ENCODE measurements at regions not wholly inside any gene's neighbourhood (a gene's known extent, or its start where the extent isn't known, plus 50 kb on each side); places are given as distances from the start of the nearest gene placed in this dataset.

DNA sequence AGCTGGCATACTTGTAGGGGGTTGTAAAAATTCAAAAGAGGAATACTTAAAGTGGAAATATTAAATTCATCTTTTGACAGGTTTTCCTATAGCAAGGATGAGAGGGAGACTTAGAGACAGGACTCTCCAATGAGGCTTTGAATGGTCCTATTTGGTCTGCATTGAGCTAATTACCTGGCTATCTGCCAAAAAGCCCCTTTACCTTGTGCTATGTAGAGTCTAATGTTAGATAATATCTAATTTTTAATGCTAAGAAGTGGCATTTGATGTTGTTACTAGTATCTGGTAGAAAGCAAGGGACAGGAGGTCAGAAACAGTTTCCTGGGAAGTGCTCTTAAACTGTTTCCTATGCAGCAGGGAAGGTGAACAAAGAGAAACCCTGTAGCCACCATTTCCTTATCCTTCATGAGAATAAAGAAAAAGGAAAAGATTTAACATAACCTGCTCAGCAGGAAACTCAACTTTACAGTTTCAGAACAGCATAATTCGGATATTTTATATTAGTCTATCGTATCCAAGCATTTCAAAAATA lies 550.0 kb downstream of the SOX5 start:
- WGBS, 5 donors: 34 to 69% (median 38%) methylated on average over 2 of the region's 2 CpGs
- Histone ChIP-seq H3K27me3 (replicated peaks in 1 of 7) (no peaks in the 10 kb centered on the region), H3K27ac (no peak overlapping the region), H3K9me3 (peaks cover 0 to 11% (median 0%) of the 10 kb centered on the region in 8 donors), H3K4me1 (no peaks in the 10 kb centered on the region), H3K4me3 (no peak overlapping the region), H3K36me3 (no peaks in the 10 kb centered on the region)
- no peak for DNase-seq
- no peak for TF ChIP-seq POLR2AphosphoS5 (IDR thresholded peaks at IDR 0.05)
- no peak for TF ChIP-seq CTCF (IDR thresholded peaks at IDR 0.05 in 8 of 11, conservative IDR thresholded peaks at IDR 0.05 in 3 of 11)
- no peak for TF ChIP-seq POLR2A (IDR thresholded peaks at IDR 0.05)
- intact Hi-C loops (cut with DNase I; ENCODE audit: low total_unique reads): no loop called here

DNA sequence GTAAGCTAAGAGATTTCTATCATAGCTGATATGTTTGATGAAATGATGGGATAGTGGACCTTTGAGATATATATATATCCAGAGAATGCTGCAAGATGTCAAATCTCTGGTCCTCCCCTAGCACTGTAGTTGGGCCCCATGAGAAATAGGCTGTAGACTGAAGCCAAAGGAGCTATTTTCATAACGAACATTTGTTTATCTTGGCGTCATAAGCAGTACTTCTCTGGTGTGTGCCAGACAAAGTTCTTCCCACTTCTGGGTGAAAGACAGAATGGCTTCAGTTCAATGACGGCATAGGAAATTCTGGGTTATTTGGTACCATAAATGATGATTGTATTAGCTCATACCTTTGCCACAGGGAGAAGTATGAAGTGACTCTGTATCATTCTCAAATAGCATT lies 534.3 kb downstream of the SOX5 start:
- Histone ChIP-seq H3K36me3 (no peaks in the 10 kb centered on the region), H3K27ac (no peak overlapping the region), H3K4me3 (no peak overlapping the region), H3K9me3 (no peaks in the 10 kb centered on the region), H3K4me1 (no peaks in the 10 kb centered on the region), H3K27me3 (replicated peaks in 1 of 7) (no peaks in the 10 kb centered on the region)
- intact Hi-C loops (cut with DNase I; ENCODE audit: low total_unique reads): no loop called here
- no peak for DNase-seq
- TF ChIP-seq CTCF (IDR thresholded peaks at IDR 0.05 in 8 of 11, conservative IDR thresholded peaks at IDR 0.05 in 3 of 11): no peak
- no peak for TF ChIP-seq POLR2AphosphoS5 (IDR thresholded peaks at IDR 0.05)
- no peak for TF ChIP-seq POLR2A (IDR thresholded peaks at IDR 0.05)
- WGBS, 5 donors: 80 to 94% (median 88%) methylated on average over 3 of the region's 3 CpGs

- no peak overlapping the region for H3K4me3 ChIP-seq
- DNase-seq: no peak
- 67 to 84% (median 69%) methylated on average over 6 of the region's 6 CpGs for WGBS, 5 donors
- H3K9me3 ChIP-seq: no peaks in the 10 kb centered on the region
- no peak for TF ChIP-seq CTCF (IDR thresholded peaks at IDR 0.05 in 8 of 11, conservative IDR thresholded peaks at IDR 0.05 in 3 of 11)
- no peak for TF ChIP-seq POLR2A (IDR thresholded peaks at IDR 0.05)
- TF ChIP-seq POLR2AphosphoS5 (IDR thresholded peaks at IDR 0.05): no peak
- intact Hi-C loops (cut with DNase I; ENCODE audit: low total_unique reads): no loop called here
- H3K27ac ChIP-seq: no peak overlapping the region
- H3K36me3 ChIP-seq: no peaks in the 10 kb centered on the region
- H3K27me3 ChIP-seq (replicated peaks in 1 of 7): no peaks in the 10 kb centered on the region
- H3K4me1 ChIP-seq: no peaks in the 10 kb centered on the region
Observed at GRCh38 chr12:23421556-23421955, 527.9 kb downstream of the SOX5 start.

DNA sequence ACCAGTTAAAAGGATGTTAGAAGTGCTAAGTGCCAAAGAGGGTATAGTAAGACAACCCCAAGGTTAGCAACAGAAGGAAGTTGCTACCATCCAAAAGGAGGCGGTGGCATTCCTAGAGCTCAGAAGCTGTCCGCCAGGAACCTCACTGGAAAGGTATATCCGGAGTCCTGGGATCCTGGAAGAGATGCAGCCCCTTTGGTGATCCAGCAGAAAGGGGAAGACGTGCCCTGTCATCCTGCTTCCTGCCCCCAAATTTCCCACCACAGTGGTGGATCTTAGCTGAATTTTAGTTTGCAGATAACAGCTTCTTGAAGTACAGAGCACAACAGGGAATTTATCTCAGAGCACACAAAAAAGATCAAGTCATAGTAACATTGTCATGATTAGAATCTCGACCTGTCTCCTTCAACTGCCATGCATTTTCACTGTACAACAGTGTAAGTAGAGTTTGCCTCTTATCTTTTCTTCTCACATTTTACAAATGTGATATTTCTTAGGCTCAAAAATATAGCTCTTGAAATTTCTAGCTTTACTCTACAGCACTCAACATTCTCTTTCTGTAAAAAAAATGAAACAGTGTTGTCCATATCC lies 526.3 kb downstream of the SOX5 start:
- WGBS, 5 donors: 69 to 83% (median 79%) methylated on average over 5 of the region's 5 CpGs
- intact Hi-C loops (cut with DNase I; ENCODE audit: low total_unique reads): no loop called here

More for the DNA sequence above, 526.3 kb downstream of the SOX5 start:
- Histone ChIP-seq H3K27me3 (replicated peaks in 1 of 7) (no peaks in the 10 kb centered on the region), H3K27ac (no peak overlapping the region), H3K4me1 (no peaks in the 10 kb centered on the region), H3K9me3 (no peaks in the 10 kb centered on the region), H3K36me3 (no peaks in the 10 kb centered on the region), H3K4me3 (no peak overlapping the region)
- TF ChIP-seq POLR2A (IDR thresholded peaks at IDR 0.05) (no peak), POLR2AphosphoS5 (IDR thresholded peaks at IDR 0.05) (no peak), CTCF (IDR thresholded peaks at IDR 0.05 in 8 of 11, conservative IDR thresholded peaks at IDR 0.05 in 3 of 11) (no peak)
- no peak for DNase-seq

Measured in spleen (tissue), 11 donors.